Heart left ventricle (tissue), 16 donors: ENCODE measurements at regions not wholly inside any gene's neighbourhood (a gene's known extent, or its start where the extent isn't known, plus 50 kb on each side); places are given as distances from the start of the nearest gene placed in this dataset.

Source experiments
- ATAC-seq, 4 donors: fragments of 200-7000 bp; cut with Tn5 transposase; one replicate each; pipeline ENCODE4 v1.9.1; 2020 to 2022; ENCODE audit warnings: moderate library complexity in 4 of 4, mild to moderate bottlenecking in 3 of 4, moderate number of reproducible peaks in 1 of 4
- DNase-seq, 5 donors: peaks; one replicate each; pipeline ENCODE4 v3.0.0-alpha.2; 2020
- H3K27ac ChIP-seq, 12 donors: fragments of 200-600 bp; sonication (generic) in 4 of 12; one replicate each; pipeline versions ENCODE4 v1.5.0 to v1.8.0; 2016 to 2022; ENCODE audit warnings: mild to moderate bottlenecking in 2 of 12
- H3K27me3 ChIP-seq, 9 donors: fragments of 200-600 bp; sonication (generic) in 2 of 9; one replicate each; pipeline versions ENCODE4 v1.5.1 to v1.8.0; 2016 to 2022; ENCODE audit warnings: mild to moderate bottlenecking in 3 of 9
- H3K36me3 ChIP-seq, 9 donors: fragments of 200-600 bp; sonication (generic) in 2 of 9; one replicate each; pipeline versions ENCODE4 v1.5.0 to v1.8.0; 2018 to 2022; ENCODE audit warnings: mild to moderate bottlenecking in 2 of 9
- H3K4me1 ChIP-seq, 12 donors: fragments of 200-600 bp; sonication (generic) in 4 of 12; one replicate each; pipeline versions ENCODE4 v1.5.0 to v1.8.0; 2016 to 2022; ENCODE audit warnings: mild to moderate bottlenecking in 3 of 12
- H3K4me3 ChIP-seq, 12 donors: fragments of 200-600 bp; sonication (generic) in 4 of 12; one replicate each; pipeline versions ENCODE4 v1.5.0 to v1.8.0; 2017 to 2022; ENCODE audit warnings: mild to moderate bottlenecking in 9 of 12, moderate library complexity in 4 of 12
- H3K9me3 ChIP-seq, 12 donors: fragments of 200-600 bp; sonication (generic) in 4 of 12; one replicate each; pipeline versions ENCODE4 v1.5.0 to v1.8.0; 2016 to 2022; ENCODE audit warnings: mild to moderate bottlenecking in 1 of 12
- CTCF ChIP-seq, 12 donors: fragments of 200-600 bp; sonication (generic) in 4 of 12; IDR thresholded peaks; one replicate each; pipeline versions ENCODE4 v1.5.0 to v1.8.0; 2018 to 2022; ENCODE audit warnings: antibody characterized with exemption in 12 of 12, mild to moderate bottlenecking in 5 of 12
- POLR2A ChIP-seq, 2 donors: fragments of 450-650 bp; IDR thresholded peaks; one replicate each; pipeline ENCODE4 v1.6.1; 2017; ENCODE audit warnings: antibody characterized with exemption in 2 of 2, mild to moderate bottlenecking in 2 of 2, moderate library complexity in 2 of 2
- WGBS, 4 donors: extraction: QIAGEN DNeasy Blood & Tissue Kit in 2 of 4; methylation state at CpG; one replicate each; pipeline versions ENCODE4 v1.1.5 to v1.1.7; 2013 to 2018; 5-methylcytosine and 5-hydroxymethylcytosine counted together
- intact Hi-C, 10 donors: fragments of 100-400 bp; cut with DNase I; formaldehyde crosslinking; loops; one replicate each; pipeline versions ENCODE4 v1.11.1 to v1.14.2; 2022
- donor health status: ischemic (EF 13 %, LVEDD 7.1; RV severe dilation, severe dysfunction).
- donor health status: healthy with polysubstance abuse.
- donor health status: DM: no; HTN: yes; CAD: no.
- donor health status: DM: no; HTN: no; CAD: no.
- donor health status: ischemic (EF 25% LVEDD 6.9; RV normal size, moderate dysfunction).
- donor health status: ischemic (EF 25% LVEDD 5.7; RV mildly dilated, moderate dysfunction).
- donor health status: healthy.
- donor health status: DM: yes; HTN: yes; CAD: no.
- donor health status: ischemic (EF 35%, LVEDD 5.7; RV mildly dilated, moderate dysfunction).
- donor health status: nonischemic (EF 11% LVEDD 7.7; RV severe dilation, severe dysfunction).
- donor health status: DM: yes; HTN: yes; CAD: no.
- donor health status: PGD.
- donor health status: ischemic (EF 29% LVEDD 5.4; RV normal size, mild dysfunction).
- donor health status: nonischemic (EF 23%, LVEDD 6.1; RV moderate dilation, normal function).

- H3K4me1 ChIP-seq, result no peaks in the 10 kb centered on the region
- H3K36me3 ChIP-seq, result no peaks in the 10 kb centered on the region
- H3K4me3 ChIP-seq, result no peak overlapping the region
- 82 to 90% (median 86%) methylated on average over 7 of the region's 7 CpGs for WGBS, 4 donors
- H3K27ac ChIP-seq, result no peak overlapping the region
- no peak for ATAC-seq
- DNase-seq, result peak in 1 of 5 donors; percentile 47
- intact Hi-C loops, result no loop called here
- no peaks in the 10 kb centered on the region for H3K9me3 ChIP-seq
- no peak for TF ChIP-seq CTCF (IDR thresholded peaks at IDR 0.05)
- TF ChIP-seq POLR2A (IDR thresholded peaks at IDR 0.05), result no peak
- H3K27me3 ChIP-seq, result peaks cover 0 to 20% (median 3%) of the 10 kb centered on the region in 9 donors
Measured at GRCh38 chr2:2640371-2640770, 309.3 kb upstream of the MYT1L start.

- 67 to 71% (median 69%) methylated on average over 26 to 31 of the region's 31 CpGs for WGBS, 4 donors
- H3K36me3 ChIP-seq, result no peaks in the 10 kb centered on the region
- H3K4me1 ChIP-seq, result no peaks in the 10 kb centered on the region
- no peak overlapping the region for H3K27ac ChIP-seq
- H3K4me3 ChIP-seq, result no peak overlapping the region
- intact Hi-C loops, result no loop called here
- peaks cover 0 to 20% (median 3%) of the 10 kb centered on the region in 9 donors for H3K27me3 ChIP-seq
- TF ChIP-seq POLR2A (IDR thresholded peaks at IDR 0.05) (no peak), CTCF (IDR thresholded peaks at IDR 0.05) (no peak)
- ATAC-seq (no peak), DNase-seq (no peak)
- H3K9me3 ChIP-seq, result no peaks in the 10 kb centered on the region
Measured at GRCh38 chr2:2639251-2640139, 308.4 kb upstream of the MYT1L start.

GRCh38 chr2:2638547-2639220 lies 307.6 kb upstream of the MYT1L start:
- ATAC-seq, result no peak
- no peak for DNase-seq

More at GRCh38 chr2:2638547-2639220, 307.6 kb upstream of the MYT1L start:
- H3K9me3 ChIP-seq, result no peaks in the 10 kb centered on the region
- H3K27me3 ChIP-seq, result peaks cover 0 to 16% (median 3%) of the 10 kb centered on the region in 9 donors
- intact Hi-C loops, result no loop called here
- no peak for TF ChIP-seq CTCF (IDR thresholded peaks at IDR 0.05)
- TF ChIP-seq POLR2A (IDR thresholded peaks at IDR 0.05), result no peak
- H3K4me3 ChIP-seq, result no peak overlapping the region
- H3K36me3 ChIP-seq, result no peaks in the 10 kb centered on the region
- H3K4me1 ChIP-seq, result no peaks in the 10 kb centered on the region
- 63 to 70% (median 68%) methylated on average over 5 to 11 of the region's 11 CpGs for WGBS, 4 donors
- H3K27ac ChIP-seq, result no peak overlapping the region
